BJ (cell line): ENCODE measurements at regions not wholly inside any gene's neighbourhood (a gene's known extent, or its start where the extent isn't known, plus 50 kb on each side); places are given as distances from the start of the nearest gene placed in this dataset.

ENCODE experiments used
- CTCF ChIA-PET: fragments of 350-600 bp; formaldehyde crosslinking; extraction: SDS; loops from one replicate; lab custom pipeline; 2021; ENCODE audit warnings: antibody characterized with exemption, inconsistent platforms; lab: Yijun Ruan, JAX
- POLR2A ChIA-PET: fragments of 300-600 bp; sonication (Branson Sonifier 250); formaldehyde crosslinking; extraction: SDS; loops from one replicate; lab custom pipeline; 2021; ENCODE audit warnings: antibody characterized with exemption; lab: Charles Lee
- DNase-seq: peaks from one replicate; pipeline ENCODE4 v3.0.0-alpha.2; 2011; ENCODE audit warnings: low read depth
- H3K27me3 ChIP-seq: 2 replicates; pipeline ENCODE4 v1.6.0; 2011; ENCODE audit warnings: low read length; ENCODE audit not compliant: control insufficient read depth, insufficient read depth
- H3K36me3 ChIP-seq: 2 replicates; pipeline ENCODE4 v1.5.1; 2011; ENCODE audit warnings: low read length; ENCODE audit not compliant: control insufficient read depth, insufficient read depth
- H3K4me3 ChIP-seq: 2 replicates; pipeline ENCODE4 v1.5.1; 2011; ENCODE audit warnings: low read depth, mild to moderate bottlenecking, control low read depth, low read length
- CTCF ChIP-seq: IDR thresholded peaks from 2 replicates; pipeline ENCODE4 v1.5.1; 2011; ENCODE audit warnings: low read depth, mild to moderate bottlenecking, control low read depth, inconsistent platforms, low read length, moderate library complexity; ENCODE audit not compliant: insufficient read depth

GRCh38 chr14:101171650-101172049 lies 268.1 kb upstream of the RTL1 start:
- H3K27me3 ChIP-seq = no peaks in the 10 kb centered on the region; the same call in 1 of the 2 replicates
- TF ChIP-seq CTCF = no peak
- no peak for DNase-seq
- POLR2A ChIA-PET = no interaction called here
- CTCF ChIA-PET = no interaction called here
- no peaks in the 10 kb centered on the region for H3K36me3 ChIP-seq
- no peak overlapping the region for H3K4me3 ChIP-seq

GRCh38 chr14:101173698-101174521 lies 270.4 kb upstream of the RTL1 start:
- POLR2A ChIA-PET = no interaction called here
- H3K4me3 ChIP-seq = no peak overlapping the region
- CTCF ChIA-PET = interaction anchor here (0.6 kb wide), 1 partner anchor 22 kb away, joined by 3 read pairs; no protein-coding TSS in a partner anchor
- no peak for TF ChIP-seq CTCF
- H3K36me3 ChIP-seq = no peaks in the 10 kb centered on the region
- H3K27me3 ChIP-seq = no peaks in the 10 kb centered on the region; the same call in 1 of the 2 replicates
- DNase-seq = no peak

- no peaks in the 10 kb centered on the region; the same call in 1 of the 2 replicates for H3K27me3 ChIP-seq
- no peak overlapping the region for H3K4me3 ChIP-seq
- POLR2A ChIA-PET = no interaction called here
- H3K36me3 ChIP-seq = no peaks in the 10 kb centered on the region
- TF ChIP-seq CTCF = no peak
- CTCF ChIA-PET = no interaction called here
- no peak for DNase-seq
These were observed 271.0 kb upstream of the RTL1 start for GRCh38 chr14:101174522-101174838.

- POLR2A ChIA-PET = no interaction called here
- CTCF ChIA-PET = no interaction called here
- no peak for DNase-seq
- no peaks in the 10 kb centered on the region for H3K36me3 ChIP-seq
- no peak for TF ChIP-seq CTCF
- no peak overlapping the region for H3K4me3 ChIP-seq
- no peaks in the 10 kb centered on the region; the same call in 1 of the 2 replicates for H3K27me3 ChIP-seq
These were observed 271.6 kb upstream of the RTL1 start for GRCh38 chr14:101174980-101175606.

GRCh38 chr14:101175731-101176534 lies 272.4 kb upstream of the RTL1 start:
- no peak for DNase-seq
- Histone ChIP-seq H3K4me3 (no peak overlapping the region), H3K36me3 (no peaks in the 10 kb centered on the region), H3K27me3 (no peaks in the 10 kb centered on the region; the same call in 1 of the 2 replicates)
- ChIA-PET CTCF (interaction anchor here (1.0 kb wide), 1 partner anchor 27 kb away, joined by 3 read pairs; no protein-coding TSS in a partner anchor), POLR2A (no interaction called here)
- no peak for TF ChIP-seq CTCF
